Ovary (tissue), 3 donors: ENCODE measurements at regions not wholly inside any gene's neighbourhood (a gene's known extent, or its start where the extent isn't known, plus 50 kb on each side); places are given as distances from the start of the nearest gene placed in this dataset.

Source experiments
- CTCF ChIP-seq, 3 donors: fragments of 450-650 bp in 2 of 3; fragments of 200-600 bp in 1 of 3; IDR thresholded peaks; one replicate each; pipeline versions ENCODE4 v1.5.1 to v1.8.0; 2016 to 2022; ENCODE audit warnings: antibody characterized with exemption in 3 of 3, mild to moderate bottlenecking in 1 of 3
- EP300 ChIP-seq: sonication (generic); formaldehyde crosslinking; IDR thresholded peaks from one replicate; pipeline ENCODE4 v1.6.1; 2017; ENCODE audit warnings: antibody characterized with exemption
- POLR2A ChIP-seq: fragments of 450-650 bp; IDR thresholded peaks from one replicate; pipeline ENCODE4 v1.6.1; 2017; ENCODE audit warnings: antibody characterized with exemption, mild to moderate bottlenecking, moderate library complexity
- donor health status: DM: no; HTN: no; CAD: no.

GRCh38 chr2:34875091-34875745 is 1276.1 kb upstream of the FAM98A start:
- TF ChIP-seq CTCF (IDR thresholded peaks at IDR 0.05): no peak
- no peak for TF ChIP-seq EP300
- TF ChIP-seq POLR2A: no peak
